GM19043 (cell line): ENCODE measurements at regions not wholly inside any gene's neighbourhood (a gene's known extent, or its start where the extent isn't known, plus 50 kb on each side); places are given as distances from the start of the nearest gene placed in this dataset.

Experiments
- ATAC-seq: cut with Tn5 transposase; IDR thresholded peaks from one replicate; pipeline ENCODE4 v1.9.1; 2021; ENCODE audit warnings: low read depth; ENCODE audit not compliant: unreplicated experiment

DNA sequence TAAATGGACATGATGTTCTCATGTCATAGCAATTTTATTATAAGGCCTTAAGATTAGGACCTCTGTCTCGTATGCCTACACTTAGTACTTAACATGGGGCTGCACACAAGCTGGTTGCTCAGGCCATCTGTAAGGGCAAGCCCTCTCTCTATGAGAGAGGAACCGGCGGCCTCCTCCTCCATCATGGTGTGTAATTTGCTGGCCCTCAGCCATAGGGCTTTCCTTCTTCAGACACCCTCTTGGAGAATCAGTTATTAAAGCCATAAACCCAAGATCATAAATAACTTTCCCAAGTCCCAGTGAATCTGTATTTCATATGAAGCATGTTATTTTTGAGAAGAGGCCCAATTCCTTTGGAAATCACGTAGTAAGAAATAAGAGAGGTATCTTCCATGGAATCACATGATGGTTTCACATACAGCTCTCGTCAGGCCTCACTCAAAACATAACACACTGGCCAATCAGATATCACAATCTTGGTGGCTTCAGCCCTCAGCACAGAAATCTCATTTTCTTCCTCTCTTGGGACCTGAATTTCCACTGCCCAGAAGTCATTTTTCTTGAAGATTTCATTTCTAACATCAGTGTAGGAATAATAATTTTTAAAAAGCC is 92.6 kb downstream of the RDH14 start:
- no peak for ATAC-seq

GRCh38 chr2:18465979-18466378 is 94.5 kb downstream of the RDH14 start:
- no peak for ATAC-seq

- ATAC-seq: no peak
Measured at GRCh38 chr2:18464913-18465312, 95.5 kb downstream of the RDH14 start.

DNA sequence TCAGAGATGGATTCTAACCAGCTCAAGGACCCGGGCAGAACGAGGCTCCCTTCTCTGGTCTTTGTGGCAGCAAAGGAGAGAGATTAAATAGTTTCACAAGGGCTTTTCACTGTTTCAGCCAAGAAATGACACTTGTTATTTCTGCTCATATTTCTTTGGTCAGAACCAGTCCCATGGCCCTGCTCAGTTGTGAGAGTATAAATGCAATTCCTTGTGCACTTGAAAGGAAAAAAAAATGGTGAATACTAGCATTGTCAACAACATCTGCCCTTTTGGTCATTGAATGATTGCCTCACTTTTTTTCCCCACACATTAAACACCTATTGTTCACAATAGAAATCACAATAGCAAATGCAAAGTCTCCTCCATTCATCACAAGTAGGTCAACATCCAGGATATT is 104.4 kb downstream of the RDH14 start:
- no peak for ATAC-seq

- ATAC-seq: no peak
Measured at GRCh38 chr2:18455236-18455862, 105.1 kb downstream of the RDH14 start.

DNA sequence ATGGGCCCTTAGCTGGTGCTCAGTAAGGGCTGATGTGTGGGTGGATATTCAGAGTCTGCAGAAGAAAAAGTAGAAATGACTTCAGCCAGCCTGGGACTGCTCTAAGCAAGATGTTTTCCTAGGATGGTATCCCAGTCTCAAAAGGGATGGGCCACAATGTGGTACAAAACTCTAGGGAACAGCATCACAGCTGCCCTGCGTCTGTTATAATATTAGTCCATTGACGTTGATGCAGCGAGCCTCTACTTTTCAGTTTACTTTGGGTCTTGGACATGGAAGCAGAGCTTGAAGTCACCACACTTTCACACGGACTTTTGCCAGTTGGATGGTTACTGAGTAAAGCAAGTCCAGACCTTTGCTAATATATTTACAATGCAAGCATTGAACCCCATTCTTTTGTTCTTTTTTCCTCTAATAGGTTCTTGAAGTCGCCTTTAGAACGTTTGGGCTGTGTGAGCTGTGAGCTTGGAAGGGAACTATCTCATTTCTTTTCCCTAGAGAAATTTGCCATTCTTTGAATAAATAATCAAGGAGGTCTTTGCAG is 105.7 kb downstream of the RDH14 start:
- ATAC-seq: no peak

DNA sequence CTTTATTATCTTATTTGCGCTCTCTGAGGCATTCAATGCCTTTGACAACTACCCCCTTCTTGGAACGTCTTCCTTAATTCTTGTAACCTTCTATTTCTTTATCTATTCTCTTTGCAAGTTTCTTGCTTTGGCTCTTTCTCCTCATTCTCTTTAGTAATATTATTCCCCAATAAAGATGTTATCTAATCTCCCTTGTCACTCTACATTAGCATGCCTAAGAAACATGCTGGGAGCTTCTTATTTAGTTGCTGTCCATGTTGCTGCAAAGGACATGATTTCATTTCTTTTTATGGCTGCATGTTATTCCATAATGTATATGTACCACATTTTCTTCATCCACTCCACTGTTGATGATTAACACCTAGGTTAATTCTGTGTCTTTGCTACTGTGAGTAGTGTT is 113.7 kb downstream of the RDH14 start:
- ATAC-seq: no peak

DNA sequence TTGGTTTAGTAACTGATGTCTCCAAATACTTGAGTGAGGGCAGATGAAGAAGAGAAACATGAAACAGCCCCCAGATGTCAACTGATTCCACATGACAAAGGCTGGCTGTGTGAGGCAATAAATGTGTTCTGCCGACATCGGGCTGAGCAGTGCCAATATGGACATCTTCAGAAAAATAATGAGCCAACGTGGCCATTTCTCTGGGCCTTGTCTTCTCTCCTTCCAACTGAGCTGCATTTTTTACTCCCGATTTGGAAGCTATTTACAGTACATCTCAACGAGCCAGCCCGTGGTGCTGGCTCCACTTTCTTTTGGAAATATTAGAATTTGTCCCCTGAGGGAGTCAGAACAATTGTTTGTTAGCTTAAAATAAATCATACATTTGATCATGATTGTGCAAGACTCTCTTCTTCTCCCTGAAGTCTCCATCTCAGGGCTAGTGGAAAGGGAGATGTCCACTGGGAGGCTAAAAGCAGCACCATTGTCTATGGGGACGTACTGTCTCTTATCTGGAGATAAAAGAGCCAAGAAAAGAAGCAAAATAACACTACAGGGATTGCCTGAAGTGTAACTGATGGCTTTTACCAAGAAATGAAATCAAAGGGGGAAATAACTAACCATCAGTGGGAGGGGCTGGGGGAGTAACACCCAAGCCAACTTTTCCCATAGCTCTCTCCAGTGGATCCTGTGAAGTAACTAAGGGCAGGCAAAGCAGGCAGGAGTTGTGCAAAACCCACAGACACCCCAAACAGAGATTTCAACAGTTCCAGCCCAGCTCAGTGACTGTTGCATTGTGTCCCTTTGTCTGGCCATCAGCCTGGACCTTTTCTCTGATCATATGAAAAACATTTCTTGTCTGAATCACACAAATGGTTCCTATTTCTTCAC is 114.8 kb downstream of the RDH14 start:
- ATAC-seq: no peak

GRCh38 chr2:18444806-18445205 is 115.6 kb downstream of the RDH14 start:
- ATAC-seq: no peak

GRCh38 chr2:18441583-18441982 is 118.9 kb downstream of the RDH14 start:
- ATAC-seq: no peak

DNA sequence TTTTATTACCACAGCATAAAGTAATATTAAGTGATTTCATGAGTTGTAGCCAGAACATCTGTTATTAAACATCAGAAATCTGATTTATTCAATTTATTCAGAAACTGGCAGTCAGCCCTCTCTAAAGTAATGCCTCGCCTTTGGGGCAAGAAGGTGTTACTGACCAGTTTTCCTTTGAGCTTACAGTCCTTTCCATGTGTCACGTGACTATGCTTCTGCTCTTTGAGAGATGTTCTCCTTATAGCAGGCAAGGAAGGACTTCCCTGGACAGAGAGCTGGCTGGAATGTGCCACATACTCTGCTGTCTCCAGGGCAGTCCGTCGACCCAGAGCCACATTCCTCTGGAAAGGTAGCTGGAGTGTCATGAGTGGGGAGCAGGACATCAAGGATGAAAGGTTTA is 119.7 kb downstream of the RDH14 start:
- ATAC-seq: no peak

DNA sequence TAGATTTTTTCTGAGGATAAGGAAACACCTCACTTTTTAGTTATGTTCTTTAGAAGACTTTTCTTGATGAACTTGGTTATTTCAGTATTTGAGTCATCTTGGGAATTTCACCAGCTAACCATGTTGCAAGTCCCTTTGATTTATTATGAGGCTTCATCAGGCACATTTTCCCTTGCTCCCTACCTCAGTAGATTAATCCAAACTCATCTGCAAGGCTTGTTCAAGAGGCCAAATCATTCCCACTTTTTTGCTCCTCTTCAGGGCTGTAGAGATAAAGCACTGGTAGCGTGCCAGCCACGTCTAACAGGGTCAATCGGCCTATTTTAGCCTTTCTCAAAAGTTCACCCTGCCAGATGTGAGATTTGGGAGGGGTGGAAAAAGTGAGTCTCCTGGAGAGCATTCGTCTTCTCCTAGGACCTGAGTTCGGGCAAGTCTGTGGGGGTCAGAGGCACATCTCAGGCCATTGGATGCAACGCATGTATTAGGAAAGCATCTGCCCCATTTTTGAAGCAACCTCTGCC is 120.3 kb downstream of the RDH14 start:
- ATAC-seq: no peak

- ATAC-seq: no peak
Measured at GRCh38 chr2:18439716-18440115, 120.7 kb downstream of the RDH14 start.

DNA sequence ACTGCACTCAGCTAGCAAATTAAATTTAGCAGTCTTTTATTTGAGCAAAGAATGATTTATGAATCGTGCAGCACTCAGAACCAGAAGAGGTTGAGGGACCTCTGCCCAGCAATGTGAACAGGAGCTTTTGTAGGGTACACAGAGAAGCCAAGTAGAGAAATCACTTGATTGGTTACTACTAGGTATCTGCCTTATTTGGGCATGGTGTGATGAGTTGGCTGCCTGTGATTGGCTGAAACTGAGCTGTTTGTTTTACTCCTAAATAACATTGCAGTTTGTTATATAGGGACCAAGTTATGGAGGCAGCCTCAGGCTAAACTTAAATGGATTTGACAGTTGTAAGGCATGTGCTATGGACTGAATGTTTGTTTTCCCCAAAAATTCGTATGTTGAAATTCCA is 122.5 kb downstream of the RDH14 start:
- ATAC-seq: no peak

DNA sequence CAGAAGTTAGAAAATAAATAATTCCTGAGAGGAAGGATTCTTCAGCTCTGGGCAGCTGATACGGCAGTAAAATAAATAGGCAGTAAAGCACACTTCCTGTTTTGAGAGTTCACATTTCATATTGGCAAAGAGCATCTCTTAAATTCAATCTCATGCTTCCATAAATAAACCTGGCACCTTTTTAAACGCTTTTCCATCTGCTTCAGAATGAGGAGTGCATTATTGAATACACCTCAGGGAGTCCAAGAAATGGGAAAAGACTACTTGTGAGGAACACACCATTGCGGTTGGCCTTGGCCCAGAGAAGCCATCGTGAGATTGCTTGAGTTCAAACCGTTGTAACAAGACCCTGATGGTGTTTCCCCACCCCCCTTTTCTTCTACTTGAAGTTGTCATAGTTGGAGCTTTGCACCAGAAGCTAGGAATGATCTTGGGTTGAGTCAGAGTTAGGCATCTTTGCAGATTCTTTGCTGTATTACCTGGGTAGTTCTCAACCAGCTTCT is 123.9 kb downstream of the RDH14 start:
- no peak for ATAC-seq

- no peak for ATAC-seq
Measured at GRCh38 chr2:18435426-18436037, 124.9 kb downstream of the RDH14 start.

DNA sequence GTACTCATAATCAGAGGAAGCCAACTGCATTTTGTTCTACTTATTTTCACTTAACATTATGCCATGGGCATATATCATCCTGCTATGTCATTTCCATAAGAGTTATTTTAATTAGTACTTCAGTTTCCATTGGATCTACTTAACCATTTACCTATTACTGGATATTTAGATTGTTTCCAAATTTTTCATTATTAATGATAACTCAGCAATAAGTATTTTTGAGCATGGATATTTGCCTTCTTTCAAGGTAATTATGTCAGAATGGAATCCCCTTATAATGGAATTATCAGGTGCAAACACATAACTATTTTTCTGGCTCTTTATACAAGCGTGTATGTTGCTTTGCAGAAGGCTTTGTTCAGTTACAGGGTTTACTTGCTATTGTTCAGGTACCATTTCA is 126.6 kb downstream of the RDH14 start:
- no peak for ATAC-seq

DNA sequence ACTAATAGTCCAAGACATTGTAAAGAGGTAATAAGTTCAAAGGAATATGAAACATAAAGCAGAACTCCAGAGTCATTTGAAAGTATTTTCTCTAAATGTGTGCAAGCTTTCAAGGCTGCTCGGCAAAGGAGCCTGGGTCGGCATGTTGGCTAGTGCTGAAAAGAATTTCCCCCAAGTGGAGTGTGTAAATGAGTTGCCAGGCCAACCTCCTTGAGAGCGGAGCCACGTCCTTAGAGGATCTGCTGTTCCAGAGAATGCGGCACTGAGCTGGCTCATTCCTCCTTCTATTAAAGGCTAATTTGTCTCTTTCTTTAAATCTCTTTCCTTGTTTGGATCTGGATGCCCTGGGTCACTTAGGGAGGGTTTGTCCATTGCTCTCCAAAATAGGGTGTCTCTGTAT is 127.5 kb downstream of the RDH14 start:
- no peak for ATAC-seq

DNA sequence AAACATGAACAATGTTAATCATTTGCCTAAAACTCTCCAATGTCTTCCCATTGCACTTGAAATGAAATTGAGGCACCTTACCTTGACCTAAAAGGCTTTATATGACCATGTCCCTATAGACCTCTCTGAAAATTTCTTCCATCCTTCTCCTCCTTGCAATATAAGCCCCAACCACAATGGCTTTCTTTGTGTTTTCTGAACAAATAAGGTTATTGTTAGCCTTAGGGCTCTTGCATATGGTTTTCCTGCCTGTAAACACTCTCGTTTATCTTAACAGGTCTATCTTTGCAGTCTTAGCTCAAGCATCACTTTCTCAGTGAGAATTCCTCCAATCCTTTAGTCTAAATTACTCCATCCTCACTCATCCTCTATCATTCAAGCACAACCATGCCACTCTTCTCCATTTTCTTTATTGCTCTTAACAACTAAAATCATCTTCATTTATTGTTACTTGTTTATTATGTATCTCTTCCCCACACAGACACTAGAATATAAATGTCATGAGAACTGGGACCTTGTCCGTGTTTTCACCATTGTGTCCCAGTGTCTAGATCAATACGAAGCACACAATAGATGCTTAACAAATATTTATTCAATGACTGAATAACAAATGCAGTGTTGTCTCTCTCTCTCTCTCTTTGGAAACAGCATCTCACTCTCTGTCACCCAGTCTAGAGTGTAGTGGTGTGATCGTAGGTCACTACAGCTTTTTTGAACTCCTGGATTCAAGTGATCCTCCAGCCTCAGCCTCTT is 129.3 kb downstream of the RDH14 start:
- no peak for ATAC-seq

GRCh38 chr2:18428516-18428915 is 131.9 kb downstream of the RDH14 start:
- ATAC-seq: no peak
